ENCODE measurements at regions not wholly inside any gene's neighbourhood (a gene's known extent, or its start where the extent isn't known, plus 50 kb on each side); places are given as distances from the start of the nearest gene placed in this dataset.
"Not testable (repeated sequence)": the region's sequence is repeated elsewhere in the genome, so short reads cannot be mapped to it uniquely, and the experiment has no call there.

DNA sequence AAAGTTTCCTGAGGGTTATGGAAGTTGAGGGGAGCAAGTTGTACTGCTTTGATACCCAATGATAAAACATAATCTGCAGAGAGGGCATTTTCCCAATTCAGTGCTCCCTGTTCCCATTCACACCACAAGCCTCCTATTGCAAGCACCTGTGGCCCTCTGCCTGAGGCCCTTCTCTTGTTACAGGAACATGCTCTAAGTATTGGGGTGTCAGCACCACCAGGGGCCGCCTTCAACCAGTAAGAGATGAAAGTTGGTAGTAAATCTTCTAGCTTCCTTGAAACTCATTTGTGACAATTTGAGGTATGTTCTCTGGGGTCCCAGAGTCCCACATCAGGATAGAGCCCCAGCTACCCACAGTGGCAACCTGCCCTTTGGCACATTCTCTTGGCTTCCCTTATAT, 265.4 kb upstream of the ARHGEF26 start:
- no peak for DNase-seq (ENCODE audit: insufficient read length)
- TF ChIP-seq POLR2A (IDR thresholded peaks at IDR 0.05; ENCODE audit: low read depth, low read length) (no peak), POLR2AphosphoS5 (IDR thresholded peaks at IDR 0.05; ENCODE audit: low read depth, low read length) (no peak), TAF1 (IDR thresholded peaks at IDR 0.05; ENCODE audit: borderline replicate concordance, low read depth, low read length) (no peak)
- FAIRE-seq: no peak

DNA sequence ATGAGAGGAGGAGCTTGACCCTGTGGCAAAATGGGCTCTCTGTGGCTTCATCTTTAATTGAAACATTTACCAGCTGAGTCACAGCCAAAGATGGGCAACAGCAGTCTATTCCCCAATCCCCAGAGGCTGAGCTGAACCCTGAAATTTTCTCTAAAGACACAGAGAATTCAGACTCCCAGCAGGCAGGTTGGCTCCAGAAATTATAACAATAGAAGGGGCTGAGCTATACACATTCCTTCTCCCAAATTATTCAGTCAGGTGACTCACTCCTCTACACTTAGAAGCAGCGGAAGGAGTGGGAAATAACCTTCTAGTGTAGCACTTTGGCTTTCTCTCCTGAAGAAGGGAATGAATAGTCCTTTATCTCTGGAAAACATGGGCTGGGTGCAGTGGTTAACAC, 264.3 kb upstream of the ARHGEF26 start:
- TF ChIP-seq TAF1 (IDR thresholded peaks at IDR 0.05; ENCODE audit: borderline replicate concordance, low read depth, low read length) (no peak), POLR2AphosphoS5 (IDR thresholded peaks at IDR 0.05; ENCODE audit: low read depth, low read length) (no peak), POLR2A (IDR thresholded peaks at IDR 0.05; ENCODE audit: low read depth, low read length) (no peak)
- DNase-seq (ENCODE audit: insufficient read length): no peak
- FAIRE-seq: no peak

- no peak for FAIRE-seq
- DNase-seq (ENCODE audit: insufficient read length): no peak
- TF ChIP-seq TAF1 (IDR thresholded peaks at IDR 0.05; ENCODE audit: borderline replicate concordance, low read depth, low read length) (no peak), POLR2AphosphoS5 (IDR thresholded peaks at IDR 0.05; ENCODE audit: low read depth, low read length) (no peak), POLR2A (IDR thresholded peaks at IDR 0.05; ENCODE audit: low read depth, low read length) (no peak)
These were observed 256.4 kb upstream of the ARHGEF26 start for GRCh38 chr3:153864793-153865192.

DNA sequence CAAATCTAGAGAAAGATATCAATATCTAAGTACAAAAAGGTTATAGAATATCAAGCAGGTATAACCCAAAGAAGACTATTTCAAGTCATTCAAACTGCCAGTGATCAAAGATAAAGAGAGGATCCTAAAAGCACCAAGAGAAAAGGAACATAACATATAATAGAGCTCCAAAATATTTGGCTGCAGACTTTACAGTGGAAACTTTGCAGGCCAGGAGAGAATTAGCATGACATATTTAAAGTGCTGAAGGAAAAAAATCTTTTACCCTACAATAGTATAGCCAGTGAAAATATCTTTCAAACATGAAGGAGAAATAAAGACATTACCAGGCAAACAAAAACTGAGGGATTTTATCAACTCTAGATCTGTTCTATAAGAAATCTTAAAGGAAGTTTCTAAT, 254.3 kb upstream of the ARHGEF26 start:
- FAIRE-seq (no peak), DNase-seq (ENCODE audit: insufficient read length) (no peak)
- no peak for TF ChIP-seq TAF1 (IDR thresholded peaks at IDR 0.05; ENCODE audit: borderline replicate concordance, low read depth, low read length)
- TF ChIP-seq POLR2A (IDR thresholded peaks at IDR 0.05; ENCODE audit: low read depth, low read length): no peak
- TF ChIP-seq POLR2AphosphoS5 (IDR thresholded peaks at IDR 0.05; ENCODE audit: low read depth, low read length): no peak

DNA sequence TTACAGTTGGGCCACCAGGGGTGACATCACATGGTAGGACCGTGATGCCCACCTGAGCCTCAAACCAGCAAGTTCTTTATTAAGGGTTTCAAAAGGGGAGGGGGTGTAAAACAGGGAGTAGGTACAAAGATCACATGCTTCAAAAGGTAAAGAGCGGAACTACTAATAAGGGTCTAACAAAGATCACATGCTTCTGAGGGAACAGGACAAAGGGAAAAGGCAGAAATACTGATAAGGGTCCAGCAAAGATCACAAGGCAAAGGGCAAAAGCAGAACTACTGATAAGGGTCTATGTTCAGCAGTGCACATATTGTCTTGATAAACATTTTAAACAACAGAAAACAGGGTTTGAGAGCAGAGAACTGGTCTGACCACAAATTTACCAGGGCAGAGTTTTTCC, 246.8 kb upstream of the ARHGEF26 start:
- not testable (repeated sequence) for FAIRE-seq; DNase-seq (ENCODE audit: insufficient read length)

DNA sequence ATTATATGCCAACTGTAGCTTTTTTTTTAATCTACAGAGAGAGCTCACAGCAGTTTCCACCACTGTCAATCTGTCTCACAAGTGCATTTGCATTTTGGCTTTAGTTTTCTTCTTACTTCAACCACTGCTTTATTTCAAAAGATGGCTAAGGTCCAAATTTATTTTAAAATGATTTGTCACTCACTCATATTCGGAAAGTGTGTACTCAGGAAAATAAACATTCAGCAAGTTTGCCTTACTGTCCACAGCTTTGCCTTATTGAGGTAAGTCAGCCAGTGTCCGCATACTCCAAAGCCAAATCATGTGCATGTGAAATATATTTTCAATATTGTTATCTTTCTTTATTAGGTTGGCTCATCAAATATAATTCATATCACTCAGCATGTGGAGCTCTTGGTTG, 240.7 kb upstream of the ARHGEF26 start:
- DNase-seq (ENCODE audit: insufficient read length): no peak
- TF ChIP-seq POLR2AphosphoS5 (IDR thresholded peaks at IDR 0.05; ENCODE audit: low read depth, low read length) (no peak), POLR2A (IDR thresholded peaks at IDR 0.05; ENCODE audit: low read depth, low read length) (no peak), TAF1 (IDR thresholded peaks at IDR 0.05; ENCODE audit: borderline replicate concordance, low read depth, low read length) (no peak)
- FAIRE-seq: no peak

DNA sequence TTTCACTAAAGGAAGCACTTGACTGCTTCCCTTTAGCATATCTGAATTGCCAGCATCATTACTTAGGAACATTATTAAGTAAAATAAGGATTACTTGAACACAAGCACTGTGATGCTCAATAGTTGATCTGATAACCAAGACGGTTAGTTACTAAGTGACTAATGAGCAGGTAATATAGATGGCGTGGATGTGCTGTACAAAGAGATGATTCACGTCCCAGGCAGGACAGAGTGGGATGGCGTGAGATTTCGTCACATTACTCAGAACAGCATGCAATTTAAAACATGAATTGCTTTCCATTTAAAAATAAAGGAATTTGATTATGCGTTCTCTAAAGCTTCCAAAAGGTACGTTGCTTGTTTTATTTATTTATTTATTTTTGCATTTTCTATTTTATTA, 240.0 kb upstream of the ARHGEF26 start:
- FAIRE-seq (no peak), DNase-seq (ENCODE audit: insufficient read length) (no peak)
- TF ChIP-seq POLR2A (IDR thresholded peaks at IDR 0.05; ENCODE audit: low read depth, low read length) (no peak), POLR2AphosphoS5 (IDR thresholded peaks at IDR 0.05; ENCODE audit: low read depth, low read length) (no peak), TAF1 (IDR thresholded peaks at IDR 0.05; ENCODE audit: borderline replicate concordance, low read depth, low read length) (no peak)

GRCh38 chr3:153885359-153885758, 235.8 kb upstream of the ARHGEF26 start:
- no peak for FAIRE-seq
- TF ChIP-seq POLR2AphosphoS5 (IDR thresholded peaks at IDR 0.05; ENCODE audit: low read depth, low read length) (no peak), POLR2A (IDR thresholded peaks at IDR 0.05; ENCODE audit: low read depth, low read length) (no peak), TAF1 (IDR thresholded peaks at IDR 0.05; ENCODE audit: borderline replicate concordance, low read depth, low read length) (no peak)

DNA sequence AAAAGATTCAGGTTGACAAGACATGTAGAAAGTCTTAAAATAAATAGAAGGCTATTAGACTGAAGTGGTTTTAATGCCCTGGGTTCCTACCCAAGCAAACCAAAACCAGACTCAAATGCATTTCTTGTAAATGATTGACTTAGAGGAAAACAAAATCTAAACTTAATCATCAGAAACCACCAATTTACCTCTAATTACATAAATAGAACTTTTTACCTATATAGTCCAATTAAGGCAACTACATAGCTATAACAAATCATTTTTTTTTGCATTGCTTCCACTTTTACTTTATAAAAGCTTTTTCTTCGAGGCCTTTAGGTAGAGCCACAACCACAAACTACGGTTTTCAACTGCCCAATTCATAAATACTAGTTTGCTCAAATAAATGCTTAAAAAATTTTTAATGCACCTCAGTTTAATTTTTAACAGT, 231.3 kb upstream of the ARHGEF26 start:
- FAIRE-seq (no peak), DNase-seq (ENCODE audit: insufficient read length) (no peak)
- TF ChIP-seq POLR2AphosphoS5 (IDR thresholded peaks at IDR 0.05; ENCODE audit: low read depth, low read length): no peak

More at GRCh38 chr3:153885359-153885758, 235.8 kb upstream of the ARHGEF26 start:
- DNase-seq (ENCODE audit: insufficient read length): no peak

DNA sequence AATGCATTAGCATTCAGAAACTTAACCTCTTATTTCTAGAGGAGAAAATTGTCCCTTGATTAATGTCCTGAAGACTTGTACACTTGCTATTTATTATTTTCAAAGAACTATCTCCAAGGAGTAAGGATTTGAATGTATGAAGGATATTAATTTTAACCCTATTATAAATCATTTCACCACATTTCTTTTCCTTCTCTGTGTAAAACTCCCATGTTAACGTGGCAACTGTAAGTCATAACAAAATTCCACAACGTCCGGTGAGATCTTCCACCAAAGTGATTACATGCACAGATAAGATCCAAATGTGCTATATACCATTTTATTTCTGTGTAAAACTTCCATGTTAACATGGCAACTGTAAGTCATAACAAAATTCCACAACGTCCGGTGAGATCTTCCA, 229.1 kb upstream of the ARHGEF26 start:
- DNase-seq (ENCODE audit: insufficient read length) (no peak), FAIRE-seq (no peak)
- TF ChIP-seq TAF1 (IDR thresholded peaks at IDR 0.05; ENCODE audit: borderline replicate concordance, low read depth, low read length) (no peak), POLR2AphosphoS5 (IDR thresholded peaks at IDR 0.05; ENCODE audit: low read depth, low read length) (no peak), POLR2A (IDR thresholded peaks at IDR 0.05; ENCODE audit: low read depth, low read length) (no peak)

- DNase-seq (ENCODE audit: insufficient read length) (no peak), FAIRE-seq (no peak)
- TF ChIP-seq TAF1 (IDR thresholded peaks at IDR 0.05; ENCODE audit: borderline replicate concordance, low read depth, low read length) (no peak), POLR2A (IDR thresholded peaks at IDR 0.05; ENCODE audit: low read depth, low read length) (no peak), POLR2AphosphoS5 (IDR thresholded peaks at IDR 0.05; ENCODE audit: low read depth, low read length) (no peak)
These were observed 226.3 kb upstream of the ARHGEF26 start for GRCh38 chr3:153894857-153895256.

GRCh38 chr3:153896197-153896596, 225.0 kb upstream of the ARHGEF26 start:
- no peak for TF ChIP-seq TAF1 (IDR thresholded peaks at IDR 0.05; ENCODE audit: borderline replicate concordance, low read depth, low read length)
- TF ChIP-seq POLR2A (IDR thresholded peaks at IDR 0.05; ENCODE audit: low read depth, low read length): no peak
- TF ChIP-seq POLR2AphosphoS5 (IDR thresholded peaks at IDR 0.05; ENCODE audit: low read depth, low read length): no peak
- DNase-seq (ENCODE audit: insufficient read length): no peak
- FAIRE-seq: no peak

- TF ChIP-seq POLR2A (IDR thresholded peaks at IDR 0.05; ENCODE audit: low read depth, low read length) (no peak), TAF1 (IDR thresholded peaks at IDR 0.05; ENCODE audit: borderline replicate concordance, low read depth, low read length) (no peak), POLR2AphosphoS5 (IDR thresholded peaks at IDR 0.05; ENCODE audit: low read depth, low read length) (no peak)
- no peak for DNase-seq (ENCODE audit: insufficient read length)
- FAIRE-seq: no peak
These were observed 224.0 kb upstream of the ARHGEF26 start for GRCh38 chr3:153897025-153897723.
